HG02852 (cell line): ENCODE measurements at regions not wholly inside any gene's neighbourhood (a gene's known extent, or its start where the extent isn't known, plus 50 kb on each side); places are given as distances from the start of the nearest gene placed in this dataset.

ENCODE experiments used
- ATAC-seq: cut with Tn5 transposase; IDR thresholded peaks from one replicate; pipeline ENCODE4 v1.9.1; 2021; ENCODE audit warnings: mild to moderate bottlenecking, moderate library complexity; ENCODE audit not compliant: unreplicated experiment

DNA sequence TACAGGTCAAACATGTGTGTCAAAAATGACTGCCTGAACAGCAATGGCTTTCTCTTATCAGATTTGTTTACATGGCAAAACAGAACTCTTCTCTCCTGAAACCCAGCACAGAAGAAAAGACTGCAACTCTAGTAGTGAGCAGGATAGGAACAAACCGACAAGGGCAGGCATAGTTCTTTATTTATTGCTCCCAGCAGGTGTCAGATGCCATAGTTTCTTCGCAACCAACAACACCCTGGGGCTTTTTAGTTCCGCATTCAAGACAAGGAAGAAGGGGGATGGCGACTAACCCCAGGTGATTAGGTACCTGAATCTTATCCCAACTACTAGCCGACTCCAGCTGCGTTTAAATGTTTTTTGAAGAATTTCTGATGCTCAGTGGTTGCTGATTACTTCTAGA lies 367.5 kb upstream of the FIGN start:
- no peak for ATAC-seq

DNA sequence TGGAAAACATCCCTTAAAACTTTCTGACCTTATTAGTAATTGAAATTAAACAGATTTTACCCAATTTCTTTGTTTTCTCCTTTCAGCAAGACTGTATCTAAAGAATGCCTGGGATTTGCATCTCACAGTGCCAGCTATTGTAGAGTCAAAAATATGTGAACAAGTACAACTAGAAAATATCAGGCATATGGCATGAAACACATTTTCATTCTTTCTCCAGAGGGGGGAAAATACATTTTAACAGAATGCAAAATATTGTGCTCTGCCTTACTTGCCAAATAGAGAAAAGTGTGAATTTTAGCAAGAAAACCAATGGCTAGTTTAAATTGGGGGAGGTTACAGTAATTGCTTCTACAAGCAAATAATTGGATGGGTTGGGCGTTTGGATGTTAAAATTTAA lies 366.6 kb upstream of the FIGN start:
- ATAC-seq, result no peak

DNA sequence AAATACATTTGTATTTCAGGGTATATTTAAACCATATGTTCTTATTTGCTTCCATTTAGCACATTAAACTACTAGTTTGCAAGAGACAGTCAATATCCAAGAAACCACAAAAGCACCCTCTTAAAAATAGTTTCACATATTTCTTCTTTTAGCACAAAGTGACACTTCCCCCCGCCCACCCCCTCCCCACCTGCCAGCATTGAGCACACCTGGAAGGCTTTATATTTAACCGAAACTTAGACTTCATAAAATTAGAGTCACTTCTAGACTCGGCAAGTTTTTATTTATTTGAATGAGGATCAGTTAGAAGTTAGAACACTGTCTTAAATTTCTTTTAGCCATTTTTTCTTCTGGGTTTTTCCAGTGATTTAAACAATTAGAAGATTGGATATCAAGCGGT lies 355.9 kb upstream of the FIGN start:
- no peak for ATAC-seq

DNA sequence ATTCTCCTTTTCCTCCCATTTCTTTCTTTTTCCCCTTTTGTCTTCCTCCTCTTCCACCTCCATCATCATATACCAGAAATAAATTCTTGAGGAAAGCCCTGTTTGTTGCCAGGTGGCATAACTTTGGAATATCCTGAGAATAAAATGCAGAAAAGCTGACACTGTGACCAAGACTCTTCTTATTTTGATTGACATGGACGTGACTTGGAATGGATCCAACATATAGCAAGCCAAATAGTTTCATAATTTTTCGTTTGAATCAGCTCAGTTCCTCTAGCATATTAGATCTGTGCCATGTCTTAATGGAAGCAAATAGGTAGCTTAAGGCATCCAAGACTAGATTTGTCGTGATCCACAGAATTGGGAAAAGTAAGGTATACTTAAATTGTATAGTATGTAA lies 354.7 kb upstream of the FIGN start:
- ATAC-seq, result no peak

DNA sequence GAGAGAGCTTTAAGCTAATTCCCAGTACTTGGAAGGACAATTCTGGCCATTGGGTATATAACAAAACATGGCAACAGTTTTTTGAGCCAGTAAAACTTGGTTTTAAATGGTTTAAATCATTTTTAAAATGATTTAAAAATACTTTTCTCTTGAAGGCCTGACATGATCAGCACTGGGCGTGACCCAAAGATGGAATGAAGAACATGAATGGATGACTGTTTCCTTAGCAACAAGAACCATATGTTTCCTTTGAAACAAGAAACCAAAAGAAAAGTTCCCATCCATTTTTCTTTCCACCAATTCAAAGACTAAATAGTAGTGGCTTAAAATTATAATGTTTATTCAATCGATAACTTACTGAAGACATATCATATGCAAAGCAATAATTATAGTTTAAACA lies 348.3 kb upstream of the FIGN start:
- ATAC-seq, result no peak

DNA sequence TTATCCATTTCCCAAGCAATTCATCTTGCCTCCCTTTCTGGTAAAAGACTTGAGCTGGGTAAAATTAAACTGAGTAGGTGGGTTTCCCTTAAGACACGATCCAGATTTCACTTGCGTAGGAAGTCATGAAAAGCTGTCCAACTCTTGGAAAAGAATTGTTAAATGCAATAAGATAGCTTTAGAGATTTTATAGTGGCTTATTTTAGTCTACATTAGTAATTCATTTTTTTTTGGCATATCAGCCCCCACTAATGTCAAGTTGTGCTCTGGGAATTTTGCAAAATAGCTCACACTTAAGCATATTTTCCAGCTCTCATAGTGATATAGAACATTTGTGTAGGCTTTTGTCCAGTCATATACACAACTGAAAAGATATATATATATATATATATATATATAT lies 344.7 kb upstream of the FIGN start:
- ATAC-seq, result no peak

DNA sequence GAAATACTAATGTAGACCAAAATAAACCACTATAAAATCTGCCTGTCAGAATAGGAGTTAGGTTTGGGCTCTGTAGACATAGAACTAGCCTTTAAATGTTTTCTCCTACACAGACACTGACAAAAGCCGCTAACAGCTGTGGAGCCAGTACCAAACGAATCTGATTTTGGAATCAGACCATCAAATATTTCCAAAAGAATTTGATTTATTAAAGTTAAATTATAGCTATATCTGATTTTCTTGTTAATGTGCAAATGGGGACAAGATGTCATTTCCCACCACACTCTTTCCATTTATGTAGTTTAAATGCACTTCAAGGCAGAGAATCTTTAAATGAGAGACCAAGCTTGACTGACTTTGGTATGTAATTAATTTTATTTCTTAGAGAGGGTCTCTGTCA lies 343.4 kb upstream of the FIGN start:
- no peak for ATAC-seq

DNA sequence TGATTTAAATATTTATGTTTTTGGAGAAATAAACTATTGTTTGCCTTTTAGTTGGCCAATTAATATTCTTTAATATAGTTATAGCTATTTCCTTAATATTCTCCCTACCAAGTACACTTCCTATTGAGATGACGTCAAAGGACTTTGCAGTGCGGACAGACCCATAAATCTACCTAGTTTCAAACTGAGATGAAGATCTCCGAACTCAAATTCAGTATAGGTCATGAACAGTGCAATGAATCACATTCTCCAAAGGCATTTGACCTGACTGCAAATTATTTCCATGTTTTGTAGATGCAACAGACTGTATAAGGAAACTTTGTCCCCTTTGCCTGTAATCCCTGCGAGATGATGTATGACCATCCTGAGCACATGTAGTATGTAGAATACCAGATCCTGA lies 342.6 kb upstream of the FIGN start:
- no peak for ATAC-seq

DNA sequence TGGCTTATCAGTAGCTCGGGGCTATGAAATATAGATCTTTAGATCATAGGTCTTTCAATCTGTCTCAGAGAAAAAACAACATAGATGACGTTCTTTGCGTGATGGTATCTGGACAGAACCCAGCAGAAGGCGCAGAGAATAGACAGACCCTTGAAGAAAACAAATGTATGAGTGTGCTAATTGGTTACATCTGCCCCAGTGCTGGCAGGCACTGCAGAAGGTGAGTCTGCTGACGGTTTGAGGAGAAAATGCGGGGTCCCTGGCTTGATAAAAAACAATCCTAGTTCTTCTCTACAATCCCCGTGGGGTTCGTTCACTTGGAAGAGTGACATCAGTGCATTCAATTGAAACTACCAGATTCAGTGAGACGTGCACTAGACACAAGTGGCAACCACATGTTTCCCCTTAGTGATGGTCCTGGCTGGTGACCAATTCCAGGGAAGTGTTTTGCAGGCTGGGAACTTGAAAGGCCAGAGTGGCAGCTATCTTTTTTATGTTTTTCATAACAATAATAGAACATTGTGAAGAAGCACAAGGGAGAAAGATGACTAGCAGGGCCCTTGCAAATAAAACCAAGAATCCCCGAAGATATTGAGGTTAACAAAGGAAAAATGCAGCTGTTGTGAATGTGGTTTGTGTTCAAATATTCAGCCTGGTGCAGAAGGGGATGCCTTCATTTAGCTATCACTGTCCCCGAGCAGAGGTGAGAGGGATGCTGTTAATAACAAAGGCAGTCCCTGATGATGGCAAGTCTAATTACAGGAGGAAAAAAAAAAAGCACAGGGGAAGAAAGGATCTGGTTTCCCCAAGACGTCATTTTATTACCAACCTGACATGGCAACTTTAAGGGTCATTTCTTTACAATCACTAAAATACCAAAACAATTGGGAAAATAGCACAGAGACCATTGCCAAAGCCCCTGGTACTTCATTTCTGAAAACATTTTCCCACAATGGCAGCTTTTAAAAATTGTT lies 337.6 kb upstream of the FIGN start:
- ATAC-seq, result no peak

DNA sequence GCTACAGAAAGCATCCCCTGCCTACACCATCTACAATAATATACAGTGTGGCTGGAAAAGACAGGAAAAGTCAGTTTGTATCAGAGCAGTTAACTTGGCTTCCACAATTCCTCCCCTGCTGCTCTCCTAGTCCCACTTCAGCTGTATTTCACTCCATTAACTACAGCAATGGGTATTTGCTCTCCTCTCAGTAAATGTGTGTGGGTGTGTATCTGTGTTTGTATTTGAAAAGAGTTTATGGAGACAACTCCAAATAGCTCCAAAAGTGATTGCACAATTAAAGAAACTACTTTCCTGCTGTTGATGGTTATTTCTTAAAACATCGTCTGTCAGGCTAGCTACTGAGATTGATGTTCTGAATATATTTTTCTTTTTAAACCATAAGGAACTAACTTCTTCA lies 333.7 kb upstream of the FIGN start:
- no peak for ATAC-seq

DNA sequence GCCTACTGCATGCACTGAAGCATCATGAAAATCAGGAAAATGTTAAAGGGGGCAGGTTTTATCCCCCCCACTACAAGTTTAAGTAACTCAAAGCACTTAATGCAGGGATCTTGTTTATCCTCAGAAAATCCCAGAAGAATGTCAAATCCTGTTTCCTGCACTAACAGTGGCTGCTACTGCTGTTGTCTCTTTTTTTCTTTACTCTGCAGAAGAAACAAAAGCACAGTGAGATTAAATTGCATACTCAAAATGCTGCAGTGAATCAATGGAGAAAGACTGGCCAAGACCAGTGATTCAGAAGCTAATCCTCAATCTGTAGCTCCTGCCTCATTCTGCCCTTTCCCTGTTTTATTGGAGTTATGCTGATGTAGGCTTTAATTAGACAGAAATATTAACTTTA lies 332.3 kb upstream of the FIGN start:
- ATAC-seq, result no peak

DNA sequence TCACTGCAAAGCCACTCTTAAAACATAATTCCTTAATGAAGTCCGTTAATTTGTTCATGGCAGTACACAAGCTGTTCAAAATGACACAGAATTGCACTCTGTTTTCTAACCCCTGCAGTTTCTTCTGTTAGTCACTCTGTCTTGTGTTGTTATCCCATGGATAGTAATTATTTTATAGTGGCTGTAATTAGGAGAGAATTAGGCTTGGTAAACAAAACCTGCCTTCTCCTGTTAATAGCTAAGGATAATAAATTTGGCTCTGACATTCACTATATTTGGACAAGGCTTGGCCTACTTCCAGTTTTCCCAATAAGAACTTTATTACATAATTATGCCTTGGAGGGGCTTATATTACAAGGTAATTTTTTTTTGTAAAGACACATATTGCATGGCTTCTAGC lies 330.3 kb upstream of the FIGN start:
- ATAC-seq, result no peak

DNA sequence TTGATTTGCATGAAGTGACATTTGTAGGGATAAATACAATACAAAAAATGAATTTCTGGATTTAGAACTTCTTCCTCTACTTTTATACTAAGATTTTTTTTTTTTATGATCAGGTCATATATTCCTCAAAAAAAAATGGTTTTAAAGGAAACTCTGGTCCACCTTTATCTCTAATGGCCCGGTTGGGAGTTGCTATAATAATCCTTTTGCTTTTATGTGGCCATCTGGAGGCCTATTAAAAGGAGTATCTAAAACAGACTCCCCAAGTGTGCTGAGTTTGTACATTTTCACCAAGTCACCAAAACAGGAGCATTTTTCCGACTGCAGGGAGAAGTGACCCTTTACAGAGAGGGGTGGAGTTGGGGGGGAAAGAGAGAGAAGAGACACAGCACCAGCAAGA lies 329.2 kb upstream of the FIGN start:
- no peak for ATAC-seq

DNA sequence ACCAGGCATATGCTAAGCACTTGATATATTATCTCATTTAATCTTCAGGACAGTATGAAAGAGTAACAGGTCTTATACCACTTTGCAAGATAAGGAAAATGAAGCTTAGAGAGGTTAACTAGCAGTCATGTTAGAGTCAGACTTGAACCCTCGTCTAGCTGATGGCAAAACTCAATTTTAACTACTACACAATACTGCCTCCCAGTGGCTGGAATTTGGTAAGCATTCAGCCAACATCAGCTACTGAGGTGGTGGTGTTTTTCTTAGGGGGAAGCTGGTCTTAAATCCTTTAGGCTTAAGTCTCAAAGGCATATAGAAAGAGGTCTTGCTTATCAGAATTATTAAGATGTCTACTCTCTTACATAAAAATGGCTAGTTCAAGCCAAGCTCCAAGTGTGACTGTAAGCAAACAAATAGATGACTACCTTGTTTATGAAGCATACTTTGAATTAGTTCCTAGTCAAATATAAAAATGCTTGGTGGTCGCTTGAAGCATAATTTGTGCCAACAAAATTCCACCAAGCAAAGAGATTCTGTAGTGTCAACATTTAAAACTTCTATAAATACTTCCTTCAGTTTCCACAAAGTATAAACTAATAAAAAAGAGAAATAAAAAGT lies 325.4 kb upstream of the FIGN start:
- peak; percentile 89 for ATAC-seq

DNA sequence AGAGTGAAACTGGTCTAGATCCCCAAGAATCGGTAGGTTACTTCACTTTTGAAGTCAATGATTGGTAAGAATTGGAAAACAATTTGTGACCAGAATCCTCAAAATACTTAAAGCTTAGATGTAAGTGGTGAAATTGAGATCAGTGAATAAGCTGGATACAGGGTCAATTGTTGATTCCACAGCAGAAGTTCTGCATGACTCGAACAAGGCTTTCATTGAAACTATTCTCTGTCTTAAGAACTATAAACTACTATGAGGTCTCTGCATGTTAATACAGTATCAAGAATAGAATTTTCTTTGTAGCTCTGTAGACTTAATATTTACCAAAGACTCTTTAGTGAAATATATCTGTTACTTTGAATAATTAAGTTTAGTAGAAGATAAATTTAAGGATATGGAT lies 324.2 kb upstream of the FIGN start:
- ATAC-seq, result no peak

DNA sequence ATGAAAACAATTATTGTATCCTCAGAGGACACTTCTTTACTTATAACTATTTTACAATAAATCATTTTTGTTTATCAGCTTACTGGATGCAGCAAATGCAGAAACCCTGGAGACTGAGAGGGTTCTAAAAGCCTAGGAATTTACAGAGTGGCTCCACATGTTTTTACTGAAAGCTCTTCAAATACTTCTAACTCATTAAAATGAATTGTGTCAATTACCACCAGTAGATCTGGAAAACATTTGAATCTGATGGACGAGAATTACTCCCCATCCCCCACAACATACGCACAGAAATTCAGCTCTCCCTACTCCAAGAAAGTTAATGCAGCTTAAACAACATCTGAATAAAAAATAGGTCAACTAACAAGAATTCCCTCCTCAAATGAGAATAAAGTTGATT lies 319.8 kb upstream of the FIGN start:
- ATAC-seq, result no peak

DNA sequence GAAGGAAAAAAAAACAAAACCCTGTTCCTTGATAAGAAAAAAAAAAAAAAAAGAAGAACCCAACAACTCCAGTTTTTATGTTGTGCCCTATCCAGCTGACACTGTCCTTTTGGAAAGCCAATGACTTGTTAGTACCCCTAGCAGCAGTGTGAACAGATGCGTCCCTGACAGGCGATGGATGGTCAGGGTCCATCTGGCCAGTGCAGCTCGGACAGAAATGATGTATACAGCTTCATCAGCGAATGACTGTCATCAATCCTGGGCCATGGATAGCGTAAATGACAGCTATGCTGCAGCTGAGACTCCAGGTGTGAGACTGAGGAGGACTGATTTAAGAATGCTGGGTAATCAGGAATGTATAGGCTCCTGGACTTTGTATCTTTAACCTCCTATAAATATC lies 318.8 kb upstream of the FIGN start:
- no peak for ATAC-seq

DNA sequence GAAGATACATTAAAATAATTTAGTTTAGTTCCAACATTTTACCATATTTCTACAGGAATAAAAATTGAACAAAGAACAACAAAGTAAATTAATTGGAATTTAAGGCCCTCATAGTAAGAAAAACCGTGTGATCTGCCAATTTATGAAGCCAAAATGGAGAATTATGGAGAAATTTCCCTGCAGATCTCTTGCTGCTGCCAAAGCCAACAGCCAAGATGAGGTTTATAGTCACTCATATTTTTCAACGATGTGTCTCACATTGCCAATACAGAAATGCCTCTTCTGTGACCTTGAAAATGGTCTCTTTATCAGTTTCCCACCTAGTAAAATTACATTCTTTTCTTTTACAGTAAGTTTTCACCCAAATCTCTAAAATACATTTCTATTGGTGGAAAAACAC lies 317.2 kb upstream of the FIGN start:
- no peak for ATAC-seq

DNA sequence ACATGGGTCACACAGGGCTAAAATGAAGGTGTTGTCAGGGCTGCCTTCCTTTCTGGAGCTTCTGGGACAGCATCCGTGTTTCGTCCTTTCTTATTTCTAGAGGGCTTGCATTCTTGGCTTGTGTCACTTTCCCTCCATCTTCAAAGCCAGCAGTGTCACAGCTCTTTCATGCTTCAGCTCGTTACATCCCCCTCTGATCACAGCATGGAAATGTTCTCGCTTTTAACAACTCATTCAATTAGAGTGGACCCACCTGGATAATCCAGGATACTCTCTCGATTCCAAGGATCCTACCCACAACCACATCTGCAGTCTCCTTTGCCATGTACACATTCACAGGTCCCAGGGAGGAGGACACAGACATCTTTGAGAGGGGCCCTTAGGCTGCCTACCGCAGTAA lies 316.2 kb upstream of the FIGN start:
- no peak for ATAC-seq

DNA sequence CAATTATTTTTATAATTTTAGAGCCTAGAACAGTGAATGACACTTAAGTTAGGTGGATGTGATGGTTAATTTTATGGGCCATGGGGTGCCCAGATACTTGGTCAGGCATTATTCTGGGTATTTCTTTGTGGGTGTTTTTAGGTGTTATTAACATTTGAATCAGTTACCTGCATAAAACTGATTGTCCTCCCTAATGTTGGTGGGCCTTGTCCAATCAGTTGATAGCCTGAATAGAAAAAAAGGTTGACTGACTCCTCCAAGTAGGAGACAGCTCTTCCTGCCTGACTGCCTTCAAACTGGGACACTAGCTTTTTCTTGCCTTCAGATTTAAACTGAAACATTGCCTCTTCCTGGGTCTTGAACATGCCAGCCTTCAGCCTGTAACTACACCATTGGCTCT lies 312.9 kb upstream of the FIGN start:
- no peak for ATAC-seq

DNA sequence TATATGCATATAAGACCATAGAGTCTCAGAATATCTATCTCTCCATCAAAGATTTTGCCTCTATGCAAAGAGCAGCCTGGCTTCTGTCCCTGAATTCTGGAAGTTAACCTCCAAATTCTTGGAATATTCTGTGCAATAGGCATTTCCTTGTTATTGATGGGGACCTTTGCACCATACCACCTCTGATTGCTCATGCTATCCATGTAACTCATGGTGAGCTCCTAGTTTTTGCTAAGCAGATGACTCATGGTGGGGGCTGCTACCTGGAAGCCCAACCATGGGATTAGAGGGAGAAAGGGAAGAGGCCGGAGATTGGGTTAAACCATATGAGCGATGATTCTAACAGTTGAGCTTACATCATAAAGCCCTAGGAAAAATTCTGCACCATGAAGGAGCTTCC lies 310.2 kb upstream of the FIGN start:
- ATAC-seq, result no peak

DNA sequence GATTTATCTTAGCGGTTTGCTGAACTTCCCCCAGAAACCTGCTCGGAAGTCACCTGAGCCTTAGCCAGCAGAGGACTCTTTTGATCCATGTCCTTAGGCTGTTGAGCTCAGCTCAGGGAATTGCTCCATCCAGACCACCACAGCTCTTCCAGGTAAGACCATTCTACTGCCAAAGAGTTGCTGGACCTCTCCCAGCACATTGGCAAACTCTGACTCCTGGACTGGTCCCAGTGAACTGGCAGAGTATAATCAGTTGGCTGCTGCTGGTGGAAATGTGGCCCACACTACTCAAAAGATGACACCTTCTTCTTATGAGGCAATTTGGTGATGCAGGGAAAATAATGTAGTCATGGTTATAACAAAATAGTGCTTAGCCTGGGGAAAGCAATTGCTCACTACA lies 308.8 kb upstream of the FIGN start:
- ATAC-seq, result no peak

DNA sequence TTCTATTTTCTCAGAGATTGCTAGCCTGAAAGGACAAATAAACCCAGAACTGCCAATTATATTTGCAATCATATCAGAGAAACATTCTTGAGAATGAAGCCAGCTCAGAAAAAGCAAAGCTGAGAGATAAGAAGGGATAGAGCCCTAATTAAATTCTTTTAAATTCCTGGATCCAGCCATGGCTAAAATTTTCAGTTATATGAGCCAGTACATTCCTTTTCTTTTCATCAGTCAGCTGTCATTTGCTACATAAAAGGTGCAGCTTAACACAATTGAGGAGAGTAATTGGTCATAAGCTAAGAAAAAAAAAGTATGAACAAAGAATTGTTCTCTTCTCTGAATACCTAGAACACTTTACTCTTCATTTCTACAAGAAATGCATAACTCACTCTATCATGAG lies 303.5 kb upstream of the FIGN start:
- ATAC-seq, result no peak
